ENCODE measurements at regions not wholly inside any gene's neighbourhood (a gene's known extent, or its start where the extent isn't known, plus 50 kb on each side); places are given as distances from the start of the nearest gene placed in this dataset.
"Not testable (repeated sequence)": the region's sequence is repeated elsewhere in the genome, so short reads cannot be mapped to it uniquely, and the experiment has no call there.

GRCh38 chr2:16227811-16228462, 287.6 kb downstream of the MYCN start:
- no peak for DNase-seq

- no peak for DNase-seq
These were observed 286.8 kb downstream of the MYCN start for GRCh38 chr2:16226943-16227664.

GRCh38 chr2:16226381-16226780, 286.0 kb downstream of the MYCN start:
- no peak for DNase-seq

- DNase-seq: no peak
These were observed 285.2 kb downstream of the MYCN start for GRCh38 chr2:16225545-16225944.

- no peak for DNase-seq
These were observed 284.7 kb downstream of the MYCN start for GRCh38 chr2:16225071-16225470.

- no peak for DNase-seq
These were observed 284.1 kb downstream of the MYCN start for GRCh38 chr2:16224298-16225045.

GRCh38 chr2:16223841-16224177, 283.5 kb downstream of the MYCN start:
- no peak for DNase-seq

- DNase-seq: no peak
These were observed 283.0 kb downstream of the MYCN start for GRCh38 chr2:16223161-16223840.

- DNase-seq: no peak
These were observed 282.0 kb downstream of the MYCN start for GRCh38 chr2:16222326-16222725.

GRCh38 chr2:16221461-16222010, 281.2 kb downstream of the MYCN start:
- no peak for DNase-seq

GRCh38 chr2:16219292-16219975, 279.1 kb downstream of the MYCN start:
- no peak for DNase-seq

- no peak for DNase-seq
These were observed 278.3 kb downstream of the MYCN start for GRCh38 chr2:16218625-16219024.

GRCh38 chr2:16218161-16218560, 277.8 kb downstream of the MYCN start:
- DNase-seq: no peak

GRCh38 chr2:16217741-16218140, 277.4 kb downstream of the MYCN start:
- not testable (repeated sequence) for DNase-seq

- DNase-seq: no peak
These were observed 276.9 kb downstream of the MYCN start for GRCh38 chr2:16217291-16217690.

- DNase-seq: no peak
These were observed 276.2 kb downstream of the MYCN start for GRCh38 chr2:16216558-16216945.

GRCh38 chr2:16215902-16216557, 275.7 kb downstream of the MYCN start:
- DNase-seq: no peak

GRCh38 chr2:16214861-16215260, 274.5 kb downstream of the MYCN start:
- no peak for DNase-seq

GRCh38 chr2:16214391-16214790, 274.0 kb downstream of the MYCN start:
- no peak for DNase-seq

- no peak for DNase-seq
These were observed 272.0 kb downstream of the MYCN start for GRCh38 chr2:16212321-16212720.

GRCh38 chr2:16211341-16211740, 271.0 kb downstream of the MYCN start:
- no peak for DNase-seq

- DNase-seq: no peak
These were observed 270.5 kb downstream of the MYCN start for GRCh38 chr2:16210841-16211240.
